ENCODE measurements at regions not wholly inside any gene's neighbourhood (a gene's known extent, or its start where the extent isn't known, plus 50 kb on each side); places are given as distances from the start of the nearest gene placed in this dataset.
A peak's percentile ranks its signal among the peaks of the same experiment; 100 is the strongest.

- Histone ChIP-seq H3K9me3 (ENCODE audit: control insufficient read depth in 1 of 2, insufficient read depth in 1 of 2, low read depth in 1 of 2, low read length in 2 of 2) (no peaks in the 10 kb centered on the region), H3K27ac (ENCODE audit: low read depth, low read length) (no peak overlapping the region), H3K4me2 (ENCODE audit: low read length) (peak overlapping the region; percentile 23; the same call in 1 of the 2 replicates), H4K20me1 (ENCODE audit: insufficient read depth) (no peaks in the 10 kb centered on the region), H2AFZ (ENCODE audit: low read depth, low read length, poor library complexity, severe bottlenecking) (no peak overlapping the region), H3K27me3 (ENCODE audit: insufficient read depth, low read length) (no peaks in the 10 kb centered on the region), H3K4me3 (replicated peaks in 1 of 2; ENCODE audit: low read depth in 1 of 2, low read length in 2 of 2) (no peak overlapping the region), H3K9ac (ENCODE audit: low read length) (no peak overlapping the region), H3K79me2 (ENCODE audit: insufficient read depth, low read length) (no peaks in the 10 kb centered on the region), H3K4me1 (ENCODE audit: control insufficient read depth in 1 of 2, insufficient read depth in 2 of 2, low read length in 2 of 2) (peaks cover 0 to 6% of the 10 kb centered on the region in 2 experiments; a peak in 2 of 4 replicates), H3K36me3 (ENCODE audit: control insufficient read depth in 1 of 2, insufficient read depth in 2 of 2, low read length in 2 of 2) (no peaks in the 10 kb centered on the region), H3K9me2 (ENCODE audit: insufficient read depth) (no peaks in the 10 kb centered on the region)
- no peak for TF ChIP-seq RAD21 (IDR thresholded peaks at IDR 0.05; ENCODE audit: low read depth)
- TF ChIP-seq FOSL1 (IDR thresholded peaks at IDR 0.05; ENCODE audit: low read depth), result no peak
- no peak for TF ChIP-seq JUND (IDR thresholded peaks at IDR 0.05)
- no peak for TF ChIP-seq REST (IDR thresholded peaks at IDR 0.05; ENCODE audit: low read depth)
- no peak for TF ChIP-seq POLR2A (IDR thresholded peaks at IDR 0.05; ENCODE audit: borderline replicate concordance, extremely low read depth, insufficient read depth, insufficient read length)
- TF ChIP-seq SP1 (IDR thresholded peaks at IDR 0.05; ENCODE audit: low read depth), result no peak
- TF ChIP-seq ELF1 (IDR thresholded peaks at IDR 0.05; ENCODE audit: borderline replicate concordance, low read depth), result no peak
- TF ChIP-seq, protein P1, sequence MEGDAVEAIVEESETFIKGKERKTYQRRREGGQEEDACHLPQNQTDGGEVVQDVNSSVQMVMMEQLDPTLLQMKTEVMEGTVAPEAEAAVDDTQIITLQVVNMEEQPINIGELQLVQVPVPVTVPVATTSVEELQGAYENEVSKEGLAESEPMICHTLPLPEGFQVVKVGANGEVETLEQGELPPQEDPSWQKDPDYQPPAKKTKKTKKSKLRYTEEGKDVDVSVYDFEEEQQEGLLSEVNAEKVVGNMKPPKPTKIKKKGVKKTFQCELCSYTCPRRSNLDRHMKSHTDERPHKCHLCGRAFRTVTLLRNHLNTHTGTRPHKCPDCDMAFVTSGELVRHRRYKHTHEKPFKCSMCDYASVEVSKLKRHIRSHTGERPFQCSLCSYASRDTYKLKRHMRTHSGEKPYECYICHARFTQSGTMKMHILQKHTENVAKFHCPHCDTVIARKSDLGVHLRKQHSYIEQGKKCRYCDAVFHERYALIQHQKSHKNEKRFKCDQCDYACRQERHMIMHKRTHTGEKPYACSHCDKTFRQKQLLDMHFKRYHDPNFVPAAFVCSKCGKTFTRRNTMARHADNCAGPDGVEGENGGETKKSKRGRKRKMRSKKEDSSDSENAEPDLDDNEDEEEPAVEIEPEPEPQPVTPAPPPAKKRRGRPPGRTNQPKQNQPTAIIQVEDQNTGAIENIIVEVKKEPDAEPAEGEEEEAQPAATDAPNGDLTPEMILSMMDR (IDR thresholded peaks at IDR 0.05 in 2 of 3, conservative IDR thresholded peaks at IDR 0.05 in 1 of 3; ENCODE audit: borderline replicate concordance in 1 of 3, insufficient read depth in 1 of 3, low read depth in 2 of 3, low read length in 2 of 3), result no peak
- no peak for TF ChIP-seq ZNF274 (IDR thresholded peaks at IDR 0.05; ENCODE audit: low read depth, low read length)
- TF ChIP-seq EZH2 (IDR thresholded peaks at IDR 0.05), result no peak
- no peak for TF ChIP-seq ATF3 (IDR thresholded peaks at IDR 0.05)
- TF ChIP-seq CBX3 (IDR thresholded peaks at IDR 0.05; ENCODE audit: low read depth), result no peak
- TF ChIP-seq MAX (IDR thresholded peaks at IDR 0.05), result no peak
- TF ChIP-seq EGR1 (IDR thresholded peaks at IDR 0.05; ENCODE audit: low read depth), result no peak
- TF ChIP-seq SRF (IDR thresholded peaks at IDR 0.05; ENCODE audit: low read depth), result no peak
- RAD21 ChIA-PET (ENCODE audit: low non-redundant PET in 1 of 2, low total read pairs in 2 of 2, uncharacterized antibody in 2 of 2, unreplicated experiment in 2 of 2), result no interaction called here
- BruUV-seq (replicated peaks), result no TSS peak
- CTCF ChIA-PET, result no interaction called here
- DNase-seq (ENCODE audit: low read depth, low spot score) (no peak), ATAC-seq (peak; percentile 47; the same call in 1 of the 2 replicates)
- intact Hi-C loops (cut with micrococcal nuclease), result no loop called here
- POLR2A ChIA-PET, result no interaction called here
Observed at GRCh38 chr20:18943542-18943941, 130.0 kb downstream of the SCP2D1 start.
